Breast epithelium (tissue), 3 donors: ENCODE measurements at regions not wholly inside any gene's neighbourhood (a gene's known extent, or its start where the extent isn't known, plus 50 kb on each side); places are given as distances from the start of the nearest gene placed in this dataset.

Experiments
- CTCF ChIP-seq, 3 donors: fragments of 450-650 bp; IDR thresholded peaks; one replicate each; pipeline ENCODE4 v1.5.1; 2016 to 2017; ENCODE audit warnings: antibody characterized with exemption in 3 of 3, mild to moderate bottlenecking in 3 of 3, moderate library complexity in 3 of 3
- POLR2A ChIP-seq: fragments of 450-650 bp; IDR thresholded peaks from one replicate; pipeline ENCODE4 v1.6.1; 2016; ENCODE audit warnings: antibody characterized with exemption, mild to moderate bottlenecking, moderate library complexity
- POLR2AphosphoS5 ChIP-seq, 3 donors: sonication (generic); formaldehyde crosslinking; IDR thresholded peaks; one replicate each; pipeline ENCODE4 v1.6.1; 2017; ENCODE audit warnings: antibody characterized with exemption in 3 of 3

GRCh38 chr6:122020588-122021264, 378.7 kb upstream of the HSF2 start:
- TF ChIP-seq CTCF (IDR thresholded peaks at IDR 0.05) (no peak), POLR2AphosphoS5 (IDR thresholded peaks at IDR 0.05) (no peak), POLR2A (no peak)
